ENCODE measurements at regions not wholly inside any gene's neighbourhood (a gene's known extent, or its start where the extent isn't known, plus 50 kb on each side); places are given as distances from the start of the nearest gene placed in this dataset.

DNA sequence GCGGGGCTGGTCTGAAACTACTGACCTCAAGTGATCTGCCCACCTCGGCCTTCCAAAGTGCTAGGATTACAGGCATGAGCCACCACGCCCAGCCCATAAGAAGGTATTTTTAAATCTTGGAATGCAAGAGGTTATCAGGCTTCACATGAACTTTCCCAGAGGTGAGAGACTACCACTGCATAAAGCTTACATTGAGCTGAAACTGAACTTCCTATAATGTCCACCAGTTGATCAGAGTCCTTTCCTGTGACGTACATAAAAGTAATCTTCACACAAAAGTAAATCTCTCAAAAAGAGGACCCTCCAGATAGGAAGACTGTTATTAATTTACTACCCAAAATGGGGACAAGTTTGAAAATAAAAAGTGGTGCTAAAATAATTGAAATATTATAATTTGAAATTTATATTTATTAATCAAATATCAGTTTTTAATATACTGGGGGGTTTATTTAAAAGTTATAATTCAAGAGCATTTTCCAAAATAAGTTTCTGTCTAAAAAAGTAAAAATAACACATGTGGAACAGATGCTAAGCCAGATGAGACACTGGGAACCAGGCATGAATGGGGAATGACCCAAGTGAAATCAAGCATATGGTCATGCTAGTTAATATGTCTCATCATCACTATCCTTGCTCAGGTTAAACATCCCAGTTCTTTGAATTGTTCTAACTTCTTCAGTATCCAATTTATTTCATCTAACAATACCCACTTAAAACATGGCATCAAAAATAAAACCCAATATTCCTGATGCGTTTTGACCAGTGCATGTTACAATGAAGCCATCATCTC is 269.9 kb upstream of the UBE2E2 start:
- intact Hi-C loops (cut with DNase I): no loop called here

GRCh38 chr3:22933841-22934116 is 269.3 kb upstream of the UBE2E2 start:
- intact Hi-C loops (cut with DNase I): no loop called here
- DNase-seq (ENCODE audit: low spot score): no peak

More for the DNA sequence above, 269.9 kb upstream of the UBE2E2 start:
- no peak for DNase-seq (ENCODE audit: low spot score)

DNA sequence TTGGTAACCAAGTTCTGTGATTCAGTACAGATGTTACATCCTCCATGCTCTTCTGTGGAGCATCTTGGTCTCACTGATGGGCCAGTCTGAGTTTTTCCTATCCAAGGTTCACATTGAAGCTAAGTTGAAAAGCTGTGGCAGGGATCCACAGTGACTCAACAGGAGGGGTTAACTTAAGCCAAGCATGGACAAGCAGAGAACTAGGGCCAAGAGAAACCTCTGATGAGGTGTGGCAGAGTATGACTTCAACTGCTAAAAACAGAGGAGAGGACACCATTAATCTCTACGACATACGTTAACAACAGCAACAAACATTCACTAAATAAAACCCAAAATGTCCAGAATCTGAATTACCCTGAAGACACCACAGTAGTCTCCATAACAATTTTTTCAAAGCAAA is 268.1 kb upstream of the UBE2E2 start:
- intact Hi-C loops (cut with DNase I): no loop called here
- DNase-seq (ENCODE audit: low spot score): no peak

GRCh38 chr3:22937536-22937935 is 265.6 kb upstream of the UBE2E2 start:
- intact Hi-C loops (cut with DNase I): no loop called here
- no peak for DNase-seq (ENCODE audit: low spot score)

DNA sequence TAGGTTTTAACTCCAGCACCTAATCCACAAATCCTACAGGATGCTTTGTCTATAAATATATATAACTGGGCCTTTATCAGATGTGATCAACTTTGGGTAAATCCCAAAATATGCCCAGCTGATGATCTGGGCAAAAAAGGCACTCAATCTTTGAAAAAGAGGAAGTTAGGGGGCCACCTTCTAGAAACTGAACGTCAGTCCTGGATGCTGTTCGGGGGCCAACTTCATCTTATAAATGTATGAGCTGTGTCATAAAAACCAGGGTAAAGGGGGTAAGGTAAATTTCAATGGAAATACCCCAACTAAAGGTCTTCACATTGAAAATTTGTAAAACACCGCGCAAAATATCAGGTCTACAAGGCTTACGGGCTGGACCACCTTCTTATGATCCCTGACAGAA is 264.4 kb upstream of the UBE2E2 start:
- intact Hi-C loops (cut with DNase I): no loop called here
- no peak for DNase-seq (ENCODE audit: low spot score)

- DNase-seq (ENCODE audit: low spot score): no peak
- intact Hi-C loops (cut with DNase I): no loop called here
Observed at GRCh38 chr3:22939349-22939748, 263.8 kb upstream of the UBE2E2 start.

DNA sequence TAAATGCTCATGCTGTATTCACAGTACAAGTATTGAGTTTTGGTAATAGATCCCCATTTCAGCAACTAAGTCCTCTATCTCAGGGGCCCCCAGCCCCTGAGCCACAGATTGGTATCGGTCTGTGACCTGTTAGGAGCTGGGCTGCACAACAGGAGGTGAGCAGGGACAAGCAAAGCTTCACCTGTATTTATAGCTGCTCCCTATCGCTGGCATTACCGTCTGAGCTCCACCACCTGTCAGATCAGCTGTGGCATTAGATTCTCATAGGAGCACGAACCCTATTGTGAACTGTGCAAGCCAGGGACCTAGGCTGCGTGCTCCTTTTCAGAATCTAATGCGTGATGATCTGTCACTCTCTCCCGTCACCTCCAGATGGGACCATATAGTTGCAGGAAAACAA is 262.8 kb upstream of the UBE2E2 start:
- no peak for DNase-seq (ENCODE audit: low spot score)
- intact Hi-C loops (cut with DNase I): no loop called here

GRCh38 chr3:22942981-22943380 is 260.1 kb upstream of the UBE2E2 start:
- intact Hi-C loops (cut with DNase I): no loop called here
- no peak for DNase-seq (ENCODE audit: low spot score)

GRCh38 chr3:22947851-22948250 is 255.3 kb upstream of the UBE2E2 start:
- DNase-seq (ENCODE audit: low spot score): no peak
- intact Hi-C loops (cut with DNase I): no loop called here

GRCh38 chr3:22951910-22952309 is 251.2 kb upstream of the UBE2E2 start:
- DNase-seq (ENCODE audit: low spot score): no peak
- intact Hi-C loops (cut with DNase I): no loop called here

GRCh38 chr3:22952860-22953259 is 250.3 kb upstream of the UBE2E2 start:
- intact Hi-C loops (cut with DNase I): no loop called here
- no peak for DNase-seq (ENCODE audit: low spot score)

DNA sequence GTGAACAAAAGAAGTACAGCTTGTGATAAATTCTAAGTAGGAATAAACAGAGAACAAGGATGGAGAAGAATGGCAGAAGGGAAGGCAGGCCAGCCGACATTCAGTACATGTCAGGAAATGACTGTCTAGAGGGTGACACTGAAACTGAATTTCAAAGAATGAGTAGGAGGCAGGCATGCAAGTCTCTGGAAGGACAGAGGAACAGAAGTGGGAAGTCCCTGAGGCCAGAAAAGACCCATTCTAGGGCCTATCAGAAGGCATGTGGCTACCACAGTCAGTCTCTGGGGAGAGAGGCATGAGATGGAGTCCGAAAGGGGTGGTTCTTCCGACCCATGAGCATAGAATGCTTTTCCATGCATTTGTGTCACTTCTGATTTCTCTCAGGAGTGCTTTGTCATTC is 243.5 kb upstream of the UBE2E2 start:
- DNase-seq (ENCODE audit: low spot score): no peak
- intact Hi-C loops (cut with DNase I): no loop called here

- no peak for DNase-seq (ENCODE audit: low spot score)
- intact Hi-C loops (cut with DNase I): loop anchor here (5.0 kb wide), 1 partner anchor 393 kb away; no protein-coding TSS in a partner anchor
Observed at GRCh38 chr3:22960105-22960984, 242.8 kb upstream of the UBE2E2 start.

DNA sequence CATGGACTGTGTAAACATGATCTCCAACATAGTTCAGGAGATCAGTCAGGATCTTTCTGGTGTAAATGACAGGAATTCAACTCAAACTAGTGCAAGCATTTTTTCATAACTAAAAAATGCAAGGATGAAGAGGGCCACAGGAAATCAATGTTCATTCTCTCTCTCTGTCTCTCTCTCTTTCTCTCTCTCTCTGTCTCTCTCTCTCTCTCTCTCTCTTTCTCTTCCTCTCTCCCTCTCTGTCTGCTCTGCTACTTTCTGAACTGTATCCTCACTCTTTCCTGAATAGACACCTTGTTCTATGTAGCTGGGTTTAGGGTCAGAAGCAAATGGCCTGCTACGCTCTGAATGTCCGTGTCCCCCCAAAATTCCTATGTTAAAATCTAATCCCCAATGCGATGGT is 240.9 kb upstream of the UBE2E2 start:
- DNase-seq (ENCODE audit: low spot score): no peak
- intact Hi-C loops (cut with DNase I): loop anchor here (5.0 kb wide), 1 partner anchor 395 kb away; no protein-coding TSS in a partner anchor

GRCh38 chr3:22966349-22966748 is 236.8 kb upstream of the UBE2E2 start:
- DNase-seq (ENCODE audit: low spot score): no peak
- intact Hi-C loops (cut with DNase I): no loop called here

DNA sequence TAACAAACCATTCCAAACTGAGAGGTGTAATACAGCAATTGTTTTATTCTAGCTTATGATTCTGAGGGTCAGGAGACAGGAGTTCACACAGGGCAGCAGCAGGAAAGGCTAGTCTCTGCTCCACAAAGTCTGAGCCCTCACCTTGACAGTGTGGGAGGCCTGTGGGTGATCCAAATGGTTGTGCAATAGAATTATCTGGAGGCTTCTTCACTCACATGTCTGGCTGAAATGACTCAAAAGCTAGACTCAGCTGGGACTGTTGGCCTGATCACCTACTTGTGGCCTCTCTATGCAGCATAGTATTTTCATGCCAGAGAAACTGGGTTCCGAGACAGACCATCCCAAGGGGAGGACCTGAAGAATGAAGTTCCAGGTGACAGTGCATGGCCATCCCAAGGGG is 233.9 kb upstream of the UBE2E2 start:
- DNase-seq (ENCODE audit: low spot score): no peak
- intact Hi-C loops (cut with DNase I): no loop called here

DNA sequence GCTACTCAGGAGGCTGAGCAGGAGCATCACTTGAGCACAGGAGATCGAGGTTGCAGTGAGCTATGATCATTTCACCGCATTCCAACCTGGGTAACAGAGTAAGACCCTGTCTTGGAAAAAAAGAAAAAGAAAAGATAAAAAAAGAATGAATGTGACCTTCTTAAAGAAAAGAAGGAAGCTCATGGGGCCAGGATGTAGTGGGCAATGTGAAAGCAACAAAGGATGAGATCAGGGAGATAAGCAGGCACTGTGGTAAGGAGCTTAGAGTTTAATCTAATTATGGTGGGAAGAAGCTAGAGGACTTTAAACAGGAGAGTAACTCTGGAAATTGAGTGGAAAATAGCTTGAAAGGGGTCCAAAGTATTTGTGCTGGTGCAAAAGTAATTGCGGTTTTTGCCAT is 231.6 kb upstream of the UBE2E2 start:
- intact Hi-C loops (cut with DNase I): no loop called here
- no peak for DNase-seq (ENCODE audit: low spot score)

- intact Hi-C loops (cut with DNase I): no loop called here
- DNase-seq (ENCODE audit: low spot score): no peak
Observed at GRCh38 chr3:22977042-22977441, 226.1 kb upstream of the UBE2E2 start.

DNA sequence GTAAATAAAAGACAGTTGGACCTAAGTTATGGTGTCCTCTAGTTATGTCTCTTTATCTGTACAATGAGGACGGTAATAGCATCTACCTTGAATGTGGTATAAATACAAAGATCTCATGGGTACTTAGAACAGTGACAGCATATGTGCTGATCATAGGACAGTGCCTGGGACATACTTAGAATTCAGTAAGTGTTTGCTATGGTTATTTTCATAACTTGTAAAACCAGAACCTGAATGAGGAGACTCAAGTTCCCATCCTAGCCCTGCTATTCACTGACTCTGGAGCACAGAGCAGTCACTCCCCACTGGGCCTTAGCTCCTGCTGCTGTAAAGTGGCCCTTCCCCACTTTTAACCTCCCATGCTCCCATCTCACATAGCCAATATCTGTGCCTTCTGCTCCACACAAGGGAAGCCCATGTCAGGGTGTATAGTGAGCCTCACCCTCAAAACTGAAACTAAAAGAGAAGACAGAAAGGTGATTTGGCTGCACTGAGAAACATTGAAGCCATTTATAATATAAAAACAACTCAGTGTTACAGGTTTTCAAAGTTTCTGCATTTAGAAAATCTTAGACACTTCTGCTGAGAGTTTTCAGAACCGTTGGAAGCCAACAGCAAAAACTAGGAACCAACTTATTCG is 225.4 kb upstream of the UBE2E2 start:
- intact Hi-C loops (cut with DNase I): no loop called here
- DNase-seq (ENCODE audit: low spot score): no peak

DNA sequence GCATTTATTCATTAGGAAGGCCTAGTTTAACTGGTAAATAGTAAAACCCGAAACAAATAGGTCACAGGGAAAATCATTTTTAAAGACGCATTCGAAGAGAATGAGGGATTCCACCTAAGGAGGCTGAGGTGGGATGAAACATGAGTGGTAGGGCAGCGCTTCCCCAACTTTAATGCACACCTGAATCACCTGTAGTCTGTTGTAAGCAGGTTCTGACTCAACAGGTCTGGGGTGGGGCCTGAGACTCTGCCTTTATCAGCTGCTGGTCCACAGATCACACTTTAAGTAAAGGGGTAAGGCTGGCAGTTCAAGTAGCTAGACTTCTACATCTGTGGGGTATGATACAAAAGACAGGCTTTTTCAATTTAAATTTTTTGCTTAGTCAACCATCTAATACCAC is 223.5 kb upstream of the UBE2E2 start:
- no peak for DNase-seq (ENCODE audit: low spot score)
- intact Hi-C loops (cut with DNase I): no loop called here

- intact Hi-C loops (cut with DNase I): no loop called here
- no peak for DNase-seq (ENCODE audit: low spot score)
Observed at GRCh38 chr3:22980346-22980745, 222.8 kb upstream of the UBE2E2 start.

Measured in cardiac septum (tissue), 1 donor.